SU-DHL-6 (cell line): ENCODE measurements at regions not wholly inside any gene's neighbourhood (a gene's known extent, or its start where the extent isn't known, plus 50 kb on each side); places are given as distances from the start of the nearest gene placed in this dataset.

Source experiments
- H2AFZ ChIP-seq: fragments of 200-600 bp; sonication (generic); 2 replicates; pipeline ENCODE4 v1.6.1; 2014; ENCODE audit warnings: low read depth, mild to moderate bottlenecking, moderate library complexity, mixed read lengths, antibody characterized with exemption, low read length; ENCODE audit not compliant: severe bottlenecking
- H3F3A ChIP-seq: fragments of 200-600 bp; shearing (Covaris generic); 2 replicates; pipeline ENCODE4 v1.6.0; 2016; ENCODE audit warnings: antibody characterized with exemption, mild to moderate bottlenecking; ENCODE audit not compliant: insufficient read depth
- H3K27ac ChIP-seq: fragments of 200-600 bp; sonication (generic); 2 replicates; pipeline ENCODE4 v1.5.1; 2016; ENCODE audit warnings: low read depth, mild to moderate bottlenecking, low read length, moderate library complexity, mixed read lengths
- H3K27me3 ChIP-seq: fragments of 200-600 bp; sonication (generic), shearing (Covaris generic); 2 replicates; pipeline ENCODE4 v1.6.0; 2014; ENCODE audit warnings: mild to moderate bottlenecking, low read length
- H3K36me3 ChIP-seq: fragments of 200-600 bp; sonication (generic); 2 replicates; pipeline ENCODE4 v1.6.1; 2014; ENCODE audit warnings: mild to moderate bottlenecking, low read length, mixed read lengths
- H3K4me2 ChIP-seq: fragments of 300-600, 200-600 bp; shearing (Covaris generic), sonication (generic); 2 replicates; pipeline ENCODE4 v1.6.0; 2014; ENCODE audit warnings: low read length, low read depth, mild to moderate bottlenecking; ENCODE audit not compliant: poor library complexity, severe bottlenecking
- H3K4me3 ChIP-seq: fragments of 200-600 bp; sonication (generic); 2 replicates; pipeline ENCODE4 v1.5.1; 2014; ENCODE audit warnings: antibody characterized with exemption, low read length, mild to moderate bottlenecking, mixed read lengths; ENCODE audit not compliant: insufficient read depth, poor library complexity, severe bottlenecking
- H3K79me2 ChIP-seq: fragments of 200-600 bp; sonication (generic); 2 replicates; pipeline ENCODE4 v1.6.1; 2014; ENCODE audit warnings: mild to moderate bottlenecking, low read length, moderate library complexity; ENCODE audit not compliant: insufficient read depth
- H3K9ac ChIP-seq: fragments of 200-600 bp; sonication (generic); 2 replicates; pipeline ENCODE4 v1.7.0; 2014; ENCODE audit warnings: mild to moderate bottlenecking, low read length
- H3K9me2 ChIP-seq: fragments of 200-600 bp; sonication (generic); replicated peaks from 2 replicates; pipeline ENCODE4 v1.6.1; 2014; ENCODE audit warnings: low read length; ENCODE audit not compliant: insufficient read depth
- H3K9me3 ChIP-seq: fragments of 200-600 bp; sonication (generic); 2 replicates; pipeline ENCODE4 v1.6.1; 2014; ENCODE audit warnings: low read length, mixed read lengths; ENCODE audit not compliant: insufficient read depth
- H4K20me1 ChIP-seq: fragments of 200-600 bp; sonication (generic); 2 replicates; pipeline ENCODE4 v1.6.1; 2014; ENCODE audit warnings: low read depth, mild to moderate bottlenecking, antibody characterized with exemption, low read length, moderate library complexity, mixed read lengths
- EZH2phosphoT487 ChIP-seq: fragments of 200-600 bp; sonication (generic), shearing (Covaris generic); conservative IDR thresholded peaks from 2 replicates; pipeline ENCODE4 v1.6.1; 2018; ENCODE audit warnings: mild to moderate bottlenecking, antibody characterized with exemption, low read length, moderate library complexity, mixed read lengths
- TF ChIP-seq, protein P1 (sequence below): fragments of 200-600 bp; sonication (generic); IDR thresholded peaks from one replicate; pipeline ENCODE4 v1.5.1; 2017; ENCODE audit warnings: antibody characterized with exemption, mild to moderate bottlenecking, low read length, moderate library complexity; ENCODE audit not compliant: insufficient read depth, poor library complexity, severe bottlenecking

DNA sequence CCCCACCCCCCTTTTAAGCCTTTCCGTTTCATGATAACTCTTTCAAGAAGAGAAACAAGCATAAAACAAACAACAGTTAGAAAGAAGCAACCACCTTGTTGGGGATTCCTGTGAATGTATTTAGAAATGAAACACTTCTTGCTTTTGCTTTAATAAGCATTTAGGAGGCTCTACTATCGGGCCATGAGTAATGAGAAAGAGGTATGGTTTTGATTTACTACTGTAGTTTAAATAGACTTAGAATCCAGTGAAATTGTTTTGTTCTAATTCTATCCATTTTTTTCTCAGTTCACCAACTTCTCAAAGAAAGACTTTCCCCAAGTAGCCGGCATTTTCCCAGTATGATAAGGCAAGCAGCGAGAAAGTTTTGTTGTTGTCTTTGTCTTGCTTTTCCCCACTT lies 168.7 kb upstream of the HABP2 start:
- TF ChIP-seq, protein P1, sequence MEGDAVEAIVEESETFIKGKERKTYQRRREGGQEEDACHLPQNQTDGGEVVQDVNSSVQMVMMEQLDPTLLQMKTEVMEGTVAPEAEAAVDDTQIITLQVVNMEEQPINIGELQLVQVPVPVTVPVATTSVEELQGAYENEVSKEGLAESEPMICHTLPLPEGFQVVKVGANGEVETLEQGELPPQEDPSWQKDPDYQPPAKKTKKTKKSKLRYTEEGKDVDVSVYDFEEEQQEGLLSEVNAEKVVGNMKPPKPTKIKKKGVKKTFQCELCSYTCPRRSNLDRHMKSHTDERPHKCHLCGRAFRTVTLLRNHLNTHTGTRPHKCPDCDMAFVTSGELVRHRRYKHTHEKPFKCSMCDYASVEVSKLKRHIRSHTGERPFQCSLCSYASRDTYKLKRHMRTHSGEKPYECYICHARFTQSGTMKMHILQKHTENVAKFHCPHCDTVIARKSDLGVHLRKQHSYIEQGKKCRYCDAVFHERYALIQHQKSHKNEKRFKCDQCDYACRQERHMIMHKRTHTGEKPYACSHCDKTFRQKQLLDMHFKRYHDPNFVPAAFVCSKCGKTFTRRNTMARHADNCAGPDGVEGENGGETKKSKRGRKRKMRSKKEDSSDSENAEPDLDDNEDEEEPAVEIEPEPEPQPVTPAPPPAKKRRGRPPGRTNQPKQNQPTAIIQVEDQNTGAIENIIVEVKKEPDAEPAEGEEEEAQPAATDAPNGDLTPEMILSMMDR, result no peak
- TF ChIP-seq EZH2phosphoT487, result no peak
- Histone ChIP-seq H3K27ac (no peak overlapping the region), H3F3A (no peaks in the 10 kb centered on the region), H3K9me2 (no peaks in the 10 kb centered on the region), H3K4me3 (no peak overlapping the region), H3K9ac (no peak overlapping the region), H3K4me2 (no peak overlapping the region), H3K79me2 (no peaks in the 10 kb centered on the region), H2AFZ (no peak overlapping the region), H3K36me3 (no peaks in the 10 kb centered on the region), H3K27me3 (no peaks in the 10 kb centered on the region), H4K20me1 (no peaks in the 10 kb centered on the region), H3K9me3 (no peaks in the 10 kb centered on the region)

DNA sequence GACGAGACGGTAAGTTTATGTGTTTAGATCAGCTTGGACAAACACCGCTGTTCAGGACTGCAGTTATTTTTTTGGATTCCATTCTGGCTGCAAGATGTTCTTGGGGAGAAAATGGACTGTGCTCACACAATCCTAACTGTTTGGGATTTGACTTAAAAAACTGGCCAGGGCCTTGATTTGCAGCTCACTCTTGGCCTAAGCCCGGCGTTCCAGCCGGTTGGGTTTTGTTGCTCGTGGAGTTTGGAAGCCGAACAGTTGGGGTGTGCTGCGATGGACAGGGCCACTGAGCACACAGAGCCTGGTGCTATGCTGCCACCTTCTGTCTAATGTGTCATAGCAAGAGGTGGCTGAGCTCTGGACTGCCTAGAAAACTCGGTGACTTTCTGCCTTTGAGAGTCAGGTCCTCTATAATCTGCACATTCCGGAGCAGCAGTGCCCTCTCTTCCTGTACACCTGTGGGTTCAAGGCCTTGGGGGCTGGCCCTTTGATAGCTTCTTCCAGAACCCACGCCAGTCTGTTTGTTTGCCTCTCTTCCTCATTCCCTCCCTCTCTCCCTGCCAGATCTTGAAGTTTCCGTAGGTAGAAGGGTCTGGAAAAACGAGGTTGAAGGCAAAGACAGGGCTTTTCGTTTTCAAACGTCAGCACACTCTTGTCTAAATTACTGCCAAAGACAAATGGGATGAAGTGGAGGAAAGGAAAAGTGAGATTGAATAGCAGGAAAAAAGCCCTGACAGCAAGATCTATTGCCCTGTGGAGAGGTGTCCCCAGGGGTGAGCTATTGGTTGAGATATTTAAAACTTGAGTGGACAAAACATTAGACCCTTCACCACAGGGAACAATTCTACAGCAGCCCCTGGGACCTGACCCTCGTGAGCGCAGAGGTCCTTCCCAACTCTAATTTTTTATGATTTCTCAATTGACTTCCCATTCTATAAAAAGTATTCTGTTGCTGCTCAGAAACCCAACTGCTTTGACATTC lies 167.5 kb upstream of the HABP2 start:
- Histone ChIP-seq H3K27me3 (no peaks in the 10 kb centered on the region), H3F3A (no peaks in the 10 kb centered on the region), H2AFZ (no peak overlapping the region), H3K9ac (no peak overlapping the region), H3K4me2 (no peak overlapping the region), H3K79me2 (no peaks in the 10 kb centered on the region), H3K4me3 (no peak overlapping the region), H3K9me2 (no peaks in the 10 kb centered on the region), H3K27ac (no peak overlapping the region), H3K9me3 (no peaks in the 10 kb centered on the region), H4K20me1 (no peaks in the 10 kb centered on the region), H3K36me3 (no peaks in the 10 kb centered on the region)
- TF ChIP-seq, protein P1, result peak; percentile 41
- TF ChIP-seq EZH2phosphoT487, result no peak

DNA sequence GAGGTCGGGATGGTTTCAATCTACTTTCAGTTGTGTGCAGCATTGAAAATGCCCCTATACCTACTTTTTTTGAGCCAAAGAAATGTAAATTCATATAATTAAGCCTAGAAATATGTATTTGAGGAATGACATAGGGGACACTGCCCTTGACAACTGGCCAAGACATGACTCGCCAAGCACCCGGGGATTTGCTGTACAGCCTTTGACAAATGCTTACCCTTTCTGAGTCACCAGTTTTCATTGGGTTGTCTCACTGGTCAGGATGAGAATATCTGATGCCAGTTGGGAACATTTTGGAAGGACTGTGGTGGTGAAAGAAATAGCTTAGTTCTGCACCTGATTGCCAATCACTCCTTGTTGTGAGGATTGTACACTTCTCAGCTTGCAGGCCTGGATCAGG lies 166.8 kb upstream of the HABP2 start:
- Histone ChIP-seq H3K4me2 (no peak overlapping the region), H3K9ac (no peak overlapping the region), H3K27ac (no peak overlapping the region)

More for the DNA sequence above, 166.8 kb upstream of the HABP2 start:
- Histone ChIP-seq H4K20me1 (no peaks in the 10 kb centered on the region), H3K36me3 (no peaks in the 10 kb centered on the region), H3K4me3 (no peak overlapping the region), H3K27me3 (no peaks in the 10 kb centered on the region), H3K9me3 (no peaks in the 10 kb centered on the region), H3K9me2 (no peaks in the 10 kb centered on the region), H3F3A (no peaks in the 10 kb centered on the region), H3K79me2 (no peaks in the 10 kb centered on the region), H2AFZ (no peak overlapping the region)
- TF ChIP-seq, protein P1, result no peak
- TF ChIP-seq EZH2phosphoT487, result no peak
